GM23338 (cell line): ENCODE measurements at regions not wholly inside any gene's neighbourhood (a gene's known extent, or its start where the extent isn't known, plus 50 kb on each side); places are given as distances from the start of the nearest gene placed in this dataset.

ENCODE experiments used
- ATAC-seq: fragments of 200-7000 bp; cut with Tn5 transposase; 3 replicates; pipeline ENCODE4 v1.9.1; 2020
- DNase-seq: peaks from one replicate; pipeline ENCODE4 v3.0.0-alpha.2; 2015; ENCODE audit warnings: low spot score
- H2AFZ ChIP-seq: fragments of 200-600 bp; sonication (generic); 2 replicates; pipeline ENCODE4 v1.8.0; 2016; ENCODE audit warnings: antibody characterized with exemption, mild to moderate bottlenecking, moderate library complexity
- H3F3A ChIP-seq: fragments of 200-600 bp; sonication (generic); replicated peaks from 2 replicates; pipeline ENCODE4 v1.8.0; 2017; ENCODE audit warnings: antibody characterized with exemption, mixed run types, low read depth
- H3K27ac ChIP-seq: fragments of 200-600 bp; sonication (generic); 2 replicates; pipeline ENCODE4 v1.6.1; 2016; ENCODE audit warnings: low read depth
- H3K27me3 ChIP-seq: fragments of 200-600 bp; sonication (generic); 2 replicates; pipeline ENCODE4 v1.8.0; 2016; ENCODE audit warnings: mild to moderate bottlenecking, mixed run types, moderate library complexity; ENCODE audit not compliant: insufficient read depth
- H3K36me3 ChIP-seq: fragments of 200-600 bp; sonication (generic); 2 replicates; pipeline ENCODE4 v1.8.0; 2016; ENCODE audit warnings: mild to moderate bottlenecking; ENCODE audit not compliant: insufficient read depth
- H3K4me1 ChIP-seq: fragments of 200-600 bp; sonication (generic); 2 replicates; pipeline ENCODE4 v1.8.0; 2016; ENCODE audit warnings: mild to moderate bottlenecking, moderate library complexity; ENCODE audit not compliant: insufficient read depth
- H3K4me2 ChIP-seq: fragments of 200-600 bp; sonication (generic); 2 replicates; pipeline ENCODE4 v1.7.1; 2017; ENCODE audit warnings: mixed run types
- H3K4me3 ChIP-seq: fragments of 200-600 bp; sonication (generic); 2 replicates; pipeline ENCODE4 v1.6.1; 2016; ENCODE audit warnings: mixed run types
- H3K79me2 ChIP-seq: fragments of 200-600 bp; sonication (generic); replicated peaks from 2 replicates; pipeline ENCODE4 v1.8.0; 2017; ENCODE audit warnings: mild to moderate bottlenecking; ENCODE audit not compliant: insufficient read depth
- H3K9me2 ChIP-seq: fragments of 200-600 bp; sonication (generic); 2 replicates; pipeline ENCODE4 v1.8.0; 2017; ENCODE audit not compliant: insufficient read depth
- H4K20me1 ChIP-seq: fragments of 200-600 bp; sonication (generic); replicated peaks from 2 replicates; pipeline ENCODE4 v1.8.0; 2017; ENCODE audit warnings: mild to moderate bottlenecking; ENCODE audit not compliant: insufficient read depth
- H3K27ac Mint-ChIP-seq: 2 replicates; pipeline ENCODE4 v1.8.0; 2020; ENCODE audit warnings: inconsistent platforms, mild to moderate bottlenecking, moderate library complexity, mixed read lengths
- H3K27me3 Mint-ChIP-seq: 3 replicates; pipeline ENCODE4 v1.8.0; 2022; ENCODE audit warnings: low read depth, mild to moderate bottlenecking, moderate library complexity, mixed read lengths, inconsistent platforms; ENCODE audit not compliant: insufficient read depth, poor library complexity
- H3K36me3 Mint-ChIP-seq: 3 replicates; pipeline ENCODE4 v1.8.0; 2021; ENCODE audit warnings: low read depth, mild to moderate bottlenecking, inconsistent platforms, moderate library complexity, mixed read lengths
- H3K4me1 Mint-ChIP-seq: 3 replicates; pipeline ENCODE4 v1.8.0; 2020; ENCODE audit warnings: mild to moderate bottlenecking, inconsistent platforms, mixed read lengths
- H3K4me3 Mint-ChIP-seq: 3 replicates; pipeline ENCODE4 v1.8.0; 2021; ENCODE audit warnings: moderate library complexity, mild to moderate bottlenecking, inconsistent platforms, mixed read lengths
- H3K9me3 Mint-ChIP-seq: 3 replicates; pipeline ENCODE4 v1.8.0; 2020; ENCODE audit warnings: moderate library complexity, mild to moderate bottlenecking, inconsistent platforms, mixed read lengths
- CREB1 ChIP-seq: fragments of 250-450 bp; sonication (Bioruptor Pico); IDR thresholded peaks from 2 replicates; pipeline ENCODE4 v1.5.0; 2020; ENCODE audit warnings: low read depth, mild to moderate bottlenecking, moderate library complexity
- CTCF ChIP-seq, 2 experiments: fragments of 200-600 bp in 1 of 2; sonication (generic) in 1 of 2; conservative IDR thresholded peaks; 2 replicates each; pipeline versions ENCODE4 v1.5.1 to v1.6.1; 2016 to 2017; ENCODE audit warnings: antibody characterized with exemption in 2 of 2, low read depth in 2 of 2, mild to moderate bottlenecking in 2 of 2, moderate library complexity in 1 of 2
- ETS1 ChIP-seq: IDR thresholded peaks from 2 replicates; pipeline ENCODE4 v1.6.1; 2016; ENCODE audit warnings: antibody characterized with exemption
- EZH2 ChIP-seq: fragments of 200-600 bp; sonication (generic); IDR thresholded peaks from one replicate; pipeline ENCODE4 v1.8.0; 2017; ENCODE audit warnings: antibody characterized with exemption, mild to moderate bottlenecking, low read depth; ENCODE audit not compliant: unreplicated experiment
- EZH2phosphoT487 ChIP-seq: fragments of 200-600 bp; sonication (generic); IDR thresholded peaks from one replicate; pipeline ENCODE4 v1.8.1; 2018; ENCODE audit warnings: antibody characterized with exemption; ENCODE audit not compliant: unreplicated experiment
- JUNB ChIP-seq: IDR thresholded peaks from one replicate; pipeline ENCODE4 v1.6.1; 2016; ENCODE audit warnings: antibody characterized with exemption; ENCODE audit not compliant: unreplicated experiment
- NANOG ChIP-seq: IDR thresholded peaks from 2 replicates; pipeline ENCODE4 v1.6.1; 2016; ENCODE audit warnings: antibody characterized with exemption, borderline replicate concordance
- REST ChIP-seq: IDR thresholded peaks from one replicate; pipeline ENCODE4 v1.6.1; 2018; ENCODE audit warnings: antibody characterized with exemption; ENCODE audit not compliant: unreplicated experiment
- STAT1 ChIP-seq: IDR thresholded peaks from one replicate; pipeline ENCODE4 v1.6.1; 2016; ENCODE audit warnings: antibody characterized with exemption; ENCODE audit not compliant: unreplicated experiment
- ZNF114 ChIP-seq: fragments of 250-450 bp; sonication (Bioruptor Pico); IDR thresholded peaks from 2 replicates; pipeline ENCODE4 v1.5.0; 2020; ENCODE audit warnings: mild to moderate bottlenecking, moderate library complexity
- ZNF331 ChIP-seq: fragments of 250-450 bp; sonication (Bioruptor Pico); IDR thresholded peaks from 2 replicates; pipeline ENCODE4 v1.5.0; 2020; ENCODE audit warnings: low read depth, mild to moderate bottlenecking, moderate library complexity

- Histone ChIP-seq H3K9me2 (no peaks in the 10 kb centered on the region), H3K4me2 (no peak overlapping the region), H3K4me3 (no peak overlapping the region), H3K79me2 (no peaks in the 10 kb centered on the region), H4K20me1 (no peaks in the 10 kb centered on the region), H3F3A (no peaks in the 10 kb centered on the region), H2AFZ (no peak overlapping the region), H3K36me3 (no peaks in the 10 kb centered on the region), H3K27me3 (no peaks in the 10 kb centered on the region), H3K27ac (no peak overlapping the region), H3K4me1 (no peaks in the 10 kb centered on the region)
- Mint-ChIP-seq H3K27ac (no peak overlapping the region), H3K4me1 (no peaks in the 10 kb centered on the region), H3K4me3 (no peak overlapping the region), H3K9me3 (peaks cover 15% of the 10 kb centered on the region; the same call in 1 of the 3 replicates), H3K27me3 (no peaks in the 10 kb centered on the region), H3K36me3 (no peaks in the 10 kb centered on the region)
- DNase-seq, result no peak
- no peak for TF ChIP-seq CTCF (conservative IDR thresholded peaks at IDR 0.05; ENCODE audit: low read depth in 2 of 2)
- TF ChIP-seq STAT1, result no peak
- no peak for TF ChIP-seq EZH2phosphoT487
- no peak for TF ChIP-seq ZNF331 (CRISPR knock-in tag)
- no peak for ATAC-seq
Observed at GRCh38 chr12:60391791-60392190, 796.0 kb downstream of the SLC16A7 start.

GRCh38 chr12:60393093-60393492 is 797.3 kb downstream of the SLC16A7 start:
- no peaks in the 10 kb centered on the region for H3F3A ChIP-seq
- H3K27me3 Mint-ChIP-seq, result no peaks in the 10 kb centered on the region
- H3K27ac Mint-ChIP-seq, result no peak overlapping the region
- H2AFZ ChIP-seq, result no peak overlapping the region
- no peaks in the 10 kb centered on the region for H3K36me3 Mint-ChIP-seq
- TF ChIP-seq EZH2 (no peak), ZNF114 (CRISPR knock-in tag) (no peak), JUNB (no peak), REST (no peak), CREB1 (CRISPR knock-in tag) (no peak), NANOG (no peak), ETS1 (no peak), CTCF (conservative IDR thresholded peaks at IDR 0.05; ENCODE audit: low read depth in 2 of 2) (no peak)
- H3K4me1 Mint-ChIP-seq, result no peaks in the 10 kb centered on the region
- H3K4me3 Mint-ChIP-seq, result no peak overlapping the region
- no peaks in the 10 kb centered on the region for H3K27me3 ChIP-seq
- DNase-seq, result no peak
- no peak overlapping the region for H3K27ac ChIP-seq
- H3K4me2 ChIP-seq, result no peak overlapping the region
- H3K4me3 ChIP-seq, result no peak overlapping the region
- no peaks in the 10 kb centered on the region for H3K9me2 ChIP-seq
- H4K20me1 ChIP-seq, result no peaks in the 10 kb centered on the region
- H3K36me3 ChIP-seq, result no peaks in the 10 kb centered on the region
- ATAC-seq, result no peak
- H3K9me3 Mint-ChIP-seq, result peaks cover 15% of the 10 kb centered on the region; the same call in 1 of the 3 replicates
- no peaks in the 10 kb centered on the region for H3K4me1 ChIP-seq
- no peaks in the 10 kb centered on the region for H3K79me2 ChIP-seq
